Activated CD8-positive, alpha-beta T cell treated with anti-CD3 and anti-CD28 coated beads for 36 hours (primary cell): ENCODE measurements at regions not wholly inside any gene's neighbourhood (a gene's known extent, or its start where the extent isn't known, plus 50 kb on each side); places are given as distances from the start of the nearest gene placed in this dataset.

Experiments
- ATAC-seq: fragments of 200-7000 bp; cut with Tn5 transposase; one replicate; pipeline ENCODE4 v1.10.0; 2021; ENCODE audit warnings: mild to moderate bottlenecking, moderate library complexity
- CTCF ChIA-PET: fragments of 350-600 bp; sonication (Branson Sonifier 250); formaldehyde crosslinking; loops from one replicate; lab custom pipeline; 2021; ENCODE audit warnings: antibody characterized with exemption; lab: Charles Lee
- POLR2A ChIA-PET: fragments of 350-600 bp; sonication (Branson Sonifier 250); formaldehyde crosslinking; loops from one replicate; lab custom pipeline; 2021; ENCODE audit warnings: antibody characterized with exemption; lab: Charles Lee
- DNase-seq: peaks from one replicate; pipeline ENCODE4 v3.0.0-alpha.2; 2020
- H3K27ac Mint-ChIP-seq: one replicate; pipeline ENCODE4 v1.8.0; 2021; ENCODE audit warnings: mild to moderate bottlenecking, mixed read lengths
- H3K27me3 Mint-ChIP-seq: one replicate; pipeline ENCODE4 v1.8.0; 2021; ENCODE audit warnings: mixed read lengths
- H3K36me3 Mint-ChIP-seq: one replicate; pipeline ENCODE4 v1.8.0; 2021; ENCODE audit warnings: low read depth, mixed read lengths
- H3K4me1 Mint-ChIP-seq: one replicate; pipeline ENCODE4 v1.8.0; 2021; ENCODE audit warnings: low read depth, mixed read lengths
- H3K4me3 Mint-ChIP-seq: one replicate; pipeline ENCODE4 v1.8.0; 2021; ENCODE audit warnings: mild to moderate bottlenecking, moderate library complexity, mixed read lengths
- H3K9me3 Mint-ChIP-seq: one replicate; pipeline ENCODE4 v1.8.0; 2021; ENCODE audit warnings: mixed read lengths
- CTCF ChIP-seq: fragments of 200-600 bp; IDR thresholded peaks from one replicate; pipeline ENCODE4 v1.8.0; 2022; ENCODE audit warnings: antibody characterized with exemption, mild to moderate bottlenecking
- intact Hi-C: fragments of 100-400 bp; cut with micrococcal nuclease; formaldehyde crosslinking; loops from one replicate; pipeline ENCODE4 v1.10.0; 2022

- no peaks in the 10 kb centered on the region for H3K9me3 Mint-ChIP-seq
- POLR2A ChIA-PET = interaction anchor here (0.6 kb wide), 1 partner anchor 135 kb away, joined by 3 read pairs; no protein-coding TSS in a partner anchor
- peak; percentile 41 for DNase-seq
Observed at GRCh38 chr1:25068829-25069228, 138.8 kb upstream of the RUNX3 start.

GRCh38 chr1:25068316-25068715 is 138.2 kb upstream of the RUNX3 start:
- Mint-ChIP-seq H3K36me3 (no peaks in the 10 kb centered on the region), H3K27me3 (no peaks in the 10 kb centered on the region), H3K9me3 (no peaks in the 10 kb centered on the region), H3K4me3 (no peak overlapping the region), H3K4me1 (peaks cover 27% of the 10 kb centered on the region), H3K27ac (no peak overlapping the region)
- POLR2A ChIA-PET = interaction anchor here (0.6 kb wide), 1 partner anchor 135 kb away, joined by 3 read pairs; no protein-coding TSS in a partner anchor
- ATAC-seq (no peak), DNase-seq (no peak)
- CTCF ChIA-PET = interaction anchor here (1.3 to 2.0 kb wide), 3 partner anchors 31 to 77 kb away, joined by 4 to 5 read pairs (median 5); no protein-coding TSS in a partner anchor
- intact Hi-C loops = no loop called here
- no peak for TF ChIP-seq CTCF

More at GRCh38 chr1:25068829-25069228, 138.8 kb upstream of the RUNX3 start:
- Mint-ChIP-seq H3K4me1 (peaks cover 23% of the 10 kb centered on the region), H3K36me3 (no peaks in the 10 kb centered on the region), H3K27ac (no peak overlapping the region), H3K27me3 (no peaks in the 10 kb centered on the region), H3K4me3 (no peak overlapping the region)
- intact Hi-C loops = no loop called here
- CTCF ChIA-PET = interaction anchor here (1.3 to 2.0 kb wide), 3 partner anchors 31 to 78 kb away, joined by 4 to 5 read pairs (median 5); no protein-coding TSS in a partner anchor
- no peak for ATAC-seq
- TF ChIP-seq CTCF = peak; percentile 53

- DNase-seq = no peak
- intact Hi-C loops = no loop called here
- Mint-ChIP-seq H3K4me3 (no peak overlapping the region), H3K9me3 (no peaks in the 10 kb centered on the region), H3K36me3 (no peaks in the 10 kb centered on the region), H3K27ac (no peak overlapping the region), H3K27me3 (no peaks in the 10 kb centered on the region), H3K4me1 (peaks cover 27% of the 10 kb centered on the region)
- ChIA-PET CTCF (interaction anchor here (1.3 to 2.0 kb wide), 4 partner anchors 30 to 137 kb away, joined by 3 to 11 read pairs (median 4); no protein-coding TSS in a partner anchor), POLR2A (no interaction called here)
- no peak for TF ChIP-seq CTCF
- no peak for ATAC-seq
Observed at GRCh38 chr1:25067518-25068251, 137.6 kb upstream of the RUNX3 start.

- H3K4me1 Mint-ChIP-seq = peaks cover 27% of the 10 kb centered on the region
- no peak overlapping the region for H3K27ac Mint-ChIP-seq
- CTCF ChIA-PET = interaction anchor here (0.6 to 1.9 kb wide), 5 partner anchors 20 to 380 kb away, joined by 3 to 11 read pairs (median 3); no protein-coding TSS in a partner anchor
- H3K36me3 Mint-ChIP-seq = no peaks in the 10 kb centered on the region
- no peak overlapping the region for H3K4me3 Mint-ChIP-seq
- no peaks in the 10 kb centered on the region for H3K9me3 Mint-ChIP-seq
- ATAC-seq (no peak), DNase-seq (no peak)
- TF ChIP-seq CTCF = no peak
- H3K27me3 Mint-ChIP-seq = no peaks in the 10 kb centered on the region
- POLR2A ChIA-PET = no interaction called here
- intact Hi-C loops = no loop called here
Observed at GRCh38 chr1:25066731-25067517, 136.8 kb upstream of the RUNX3 start.
